K562 (cell line): ENCODE measurements at regions not wholly inside any gene's neighbourhood (a gene's known extent, or its start where the extent isn't known, plus 50 kb on each side); places are given as distances from the start of the nearest gene placed in this dataset.

Experiments used
- CHD1 ChIP-seq: fragments of 200-600 bp; sonication (generic); IDR thresholded peaks from one replicate; pipeline ENCODE4 v1.6.1; 2012; ENCODE audit warnings: mild to moderate bottlenecking, moderate library complexity, low read length, inconsistent platforms
- RAD51 ChIP-seq: fragments of 450-650 bp; IDR thresholded peaks from 2 replicates; pipeline ENCODE4 v1.7.1; 2016; ENCODE audit warnings: low read depth, mild to moderate bottlenecking, borderline replicate concordance
- SMAD3 ChIP-seq: fragments of 450-650 bp; formaldehyde crosslinking; conservative IDR thresholded peaks from 2 replicates; pipeline ENCODE4 v1.4.0; 2020; ENCODE audit warnings: mild to moderate bottlenecking
- ZNF717 ChIP-seq: fragments of 250-450 bp; sonication (Bioruptor Pico); IDR thresholded peaks from 2 replicates; pipeline ENCODE4 v1.5.0; 2021
- TF ChIP-seq, protein P1 (sequence below), 3 experiments: IDR thresholded peaks in 2 of 3; conservative IDR thresholded peaks in 1 of 3; 2 replicates each; pipeline ENCODE4 v1.5.1; 2011 to 2012; ENCODE audit warnings: low read length in 3 of 3, mild to moderate bottlenecking in 3 of 3, control low read depth in 2 of 3, improper control_type of control experiment in 1 of 3, inconsistent platforms in 1 of 3, low read depth in 1 of 3, mixed read lengths in 1 of 3, moderate library complexity in 1 of 3; ENCODE audit not compliant: insufficient read depth in 2 of 3
- TF ChIP-seq, protein P2 (sequence below): sonication (generic); formaldehyde crosslinking; IDR thresholded peaks from 2 replicates; pipeline ENCODE4 v1.8.0; 2022; ENCODE audit warnings: mild to moderate bottlenecking, missing genetic modification reagents, borderline replicate concordance
- TF ChIP-seq, protein P3 (sequence below), 2 experiments: fragments of 450-650 bp in 1 of 2; sonication (generic) in 1 of 2; formaldehyde crosslinking; conservative IDR thresholded peaks; 2 replicates each; pipeline versions ENCODE4 v1.4.0 to v1.8.1; 2020 to 2022; ENCODE audit warnings: mild to moderate bottlenecking in 1 of 2, missing genetic modification reagents in 1 of 2

DNA sequence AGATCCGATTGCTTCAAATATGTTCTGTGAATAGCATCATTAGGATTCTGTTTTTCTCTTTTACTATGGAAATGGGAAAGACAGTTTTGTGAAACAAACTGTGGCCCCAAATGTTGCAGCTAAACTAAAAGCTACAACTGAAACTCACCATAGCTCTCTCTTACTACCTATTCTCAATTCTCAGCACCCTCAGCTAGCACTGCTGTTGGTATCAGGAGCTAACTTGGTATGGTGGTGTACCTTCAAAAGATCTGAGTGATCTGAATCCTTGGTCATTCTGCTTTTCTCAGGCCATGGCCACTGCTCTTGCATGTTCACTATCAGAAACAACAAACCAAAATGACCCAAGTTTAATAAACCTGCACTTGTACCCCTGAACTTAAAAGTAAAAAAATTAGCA, 1208.0 kb downstream of the SORCS1 start:
- TF ChIP-seq, protein P1, sequence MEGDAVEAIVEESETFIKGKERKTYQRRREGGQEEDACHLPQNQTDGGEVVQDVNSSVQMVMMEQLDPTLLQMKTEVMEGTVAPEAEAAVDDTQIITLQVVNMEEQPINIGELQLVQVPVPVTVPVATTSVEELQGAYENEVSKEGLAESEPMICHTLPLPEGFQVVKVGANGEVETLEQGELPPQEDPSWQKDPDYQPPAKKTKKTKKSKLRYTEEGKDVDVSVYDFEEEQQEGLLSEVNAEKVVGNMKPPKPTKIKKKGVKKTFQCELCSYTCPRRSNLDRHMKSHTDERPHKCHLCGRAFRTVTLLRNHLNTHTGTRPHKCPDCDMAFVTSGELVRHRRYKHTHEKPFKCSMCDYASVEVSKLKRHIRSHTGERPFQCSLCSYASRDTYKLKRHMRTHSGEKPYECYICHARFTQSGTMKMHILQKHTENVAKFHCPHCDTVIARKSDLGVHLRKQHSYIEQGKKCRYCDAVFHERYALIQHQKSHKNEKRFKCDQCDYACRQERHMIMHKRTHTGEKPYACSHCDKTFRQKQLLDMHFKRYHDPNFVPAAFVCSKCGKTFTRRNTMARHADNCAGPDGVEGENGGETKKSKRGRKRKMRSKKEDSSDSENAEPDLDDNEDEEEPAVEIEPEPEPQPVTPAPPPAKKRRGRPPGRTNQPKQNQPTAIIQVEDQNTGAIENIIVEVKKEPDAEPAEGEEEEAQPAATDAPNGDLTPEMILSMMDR (IDR thresholded peaks at IDR 0.05 in 2 of 3, conservative IDR thresholded peaks at IDR 0.05 in 1 of 3; ENCODE audit: insufficient read depth in 2 of 3, low read depth in 1 of 3, low read length in 3 of 3): no peak
- TF ChIP-seq RAD51 (no peak), ZNF717 (CRISPR knock-in tag) (no peak), CHD1 (no peak), SMAD3 (no peak)
- TF ChIP-seq, protein P2, sequence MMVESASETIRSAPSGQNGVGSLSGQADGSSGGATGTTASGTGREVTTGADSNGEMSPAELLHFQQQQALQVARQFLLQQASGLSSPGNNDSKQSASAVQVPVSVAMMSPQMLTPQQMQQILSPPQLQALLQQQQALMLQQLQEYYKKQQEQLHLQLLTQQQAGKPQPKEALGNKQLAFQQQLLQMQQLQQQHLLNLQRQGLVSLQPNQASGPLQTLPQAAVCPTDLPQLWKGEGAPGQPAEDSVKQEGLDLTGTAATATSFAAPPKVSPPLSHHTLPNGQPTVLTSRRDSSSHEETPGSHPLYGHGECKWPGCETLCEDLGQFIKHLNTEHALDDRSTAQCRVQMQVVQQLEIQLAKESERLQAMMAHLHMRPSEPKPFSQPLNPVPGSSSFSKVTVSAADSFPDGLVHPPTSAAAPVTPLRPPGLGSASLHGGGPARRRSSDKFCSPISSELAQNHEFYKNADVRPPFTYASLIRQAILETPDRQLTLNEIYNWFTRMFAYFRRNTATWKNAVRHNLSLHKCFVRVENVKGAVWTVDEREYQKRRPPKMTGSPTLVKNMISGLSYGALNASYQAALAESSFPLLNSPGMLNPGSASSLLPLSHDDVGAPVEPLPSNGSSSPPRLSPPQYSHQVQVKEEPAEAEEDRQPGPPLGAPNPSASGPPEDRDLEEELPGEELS (CRISPR knock-in tag): no peak
- TF ChIP-seq, protein P3, sequence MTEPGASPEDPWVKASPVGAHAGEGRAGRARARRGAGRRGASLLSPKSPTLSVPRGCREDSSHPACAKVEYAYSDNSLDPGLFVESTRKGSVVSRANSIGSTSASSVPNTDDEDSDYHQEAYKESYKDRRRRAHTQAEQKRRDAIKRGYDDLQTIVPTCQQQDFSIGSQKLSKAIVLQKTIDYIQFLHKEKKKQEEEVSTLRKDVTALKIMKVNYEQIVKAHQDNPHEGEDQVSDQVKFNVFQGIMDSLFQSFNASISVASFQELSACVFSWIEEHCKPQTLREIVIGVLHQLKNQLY (CRISPR knock-in tag; conservative IDR thresholded peaks at IDR 0.05): no peak
